GM21515 (cell line): ENCODE measurements at regions not wholly inside any gene's neighbourhood (a gene's known extent, or its start where the extent isn't known, plus 50 kb on each side); places are given as distances from the start of the nearest gene placed in this dataset.

Source experiments
- ATAC-seq: cut with Tn5 transposase; IDR thresholded peaks from one replicate; pipeline ENCODE4 v1.9.1; 2021; ENCODE audit not compliant: unreplicated experiment

- ATAC-seq = no peak
Observed at GRCh38 chr11:95291946-95292345, 60.9 kb upstream of the SESN3 start.

DNA sequence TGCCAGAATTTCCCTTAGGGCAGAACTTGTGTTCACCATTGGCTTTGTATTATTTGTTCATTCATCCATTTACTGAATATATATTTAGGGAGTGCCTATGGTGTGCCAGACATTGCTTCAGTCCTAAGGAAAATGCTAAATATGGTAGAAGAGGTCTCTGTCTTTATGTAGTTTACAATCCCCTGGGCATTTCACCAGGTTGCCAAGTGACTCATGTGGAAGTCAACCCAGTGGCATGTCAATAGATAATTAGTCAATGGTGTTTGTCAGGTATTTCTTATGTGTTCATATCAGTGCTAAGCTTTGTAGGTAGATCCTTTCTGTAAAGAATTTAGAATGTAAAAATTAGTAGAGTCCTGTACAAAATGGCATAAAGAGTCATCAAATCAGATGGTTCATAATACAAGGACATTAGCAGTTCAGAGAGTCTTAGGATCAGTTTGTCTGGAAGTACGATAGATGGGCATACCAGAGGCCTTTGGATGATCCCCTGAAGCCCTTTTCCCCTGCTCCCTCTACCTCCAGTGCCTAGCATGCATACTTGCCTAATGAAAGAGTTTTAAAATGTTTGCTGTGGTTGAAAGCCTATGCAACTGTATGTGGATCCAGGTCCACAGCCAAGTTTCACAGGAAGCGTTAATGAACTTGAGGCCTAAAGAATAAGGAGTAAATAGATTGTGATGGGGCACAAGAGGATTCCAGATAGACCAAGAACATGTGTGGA, 58.5 kb upstream of the SESN3 start:
- no peak for ATAC-seq

DNA sequence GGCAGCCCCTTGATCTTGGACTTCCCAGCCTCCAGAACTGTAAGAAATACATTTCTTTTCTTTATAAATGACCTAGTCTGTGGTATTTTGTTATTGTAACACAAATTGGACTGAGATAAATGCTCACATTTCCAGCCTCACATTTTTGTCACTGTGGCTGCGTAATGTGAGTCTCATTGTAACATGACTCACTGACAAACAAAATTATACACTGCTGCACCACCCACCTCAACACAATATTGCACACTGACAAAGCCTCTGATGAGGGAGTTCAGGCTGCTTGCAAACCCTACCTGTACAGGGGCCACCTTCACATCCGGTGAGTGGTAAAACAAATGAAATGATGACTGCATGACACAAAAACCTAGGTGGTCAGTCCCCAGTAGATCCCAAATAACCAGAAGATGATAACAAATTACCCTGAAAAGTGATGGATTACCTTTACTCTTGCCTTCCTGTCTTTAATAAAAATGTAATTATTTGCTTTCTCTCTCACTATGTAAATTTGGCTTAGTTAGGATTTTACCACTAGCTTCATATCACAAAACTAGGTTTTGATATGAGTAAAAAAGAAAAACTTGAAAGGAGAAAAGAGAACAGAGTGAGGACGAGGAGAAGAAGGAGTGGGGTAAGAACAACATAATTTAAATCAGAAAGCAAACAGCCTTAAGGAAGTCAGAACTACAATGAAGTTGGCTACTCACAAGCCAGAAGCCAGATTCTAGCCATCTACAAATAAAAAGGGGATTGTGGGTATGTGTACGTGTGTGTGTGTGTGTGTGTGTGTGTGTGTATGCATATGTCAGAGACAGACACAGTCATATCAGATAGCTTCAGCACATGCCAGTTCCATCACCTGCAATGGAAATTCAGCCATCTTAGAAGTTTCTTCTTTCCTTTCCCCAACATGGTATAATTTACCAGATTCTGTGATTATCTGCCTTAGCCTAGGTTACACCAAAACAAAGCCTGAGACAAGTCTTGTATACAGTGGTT, 53.4 kb upstream of the SESN3 start:
- no peak for ATAC-seq

DNA sequence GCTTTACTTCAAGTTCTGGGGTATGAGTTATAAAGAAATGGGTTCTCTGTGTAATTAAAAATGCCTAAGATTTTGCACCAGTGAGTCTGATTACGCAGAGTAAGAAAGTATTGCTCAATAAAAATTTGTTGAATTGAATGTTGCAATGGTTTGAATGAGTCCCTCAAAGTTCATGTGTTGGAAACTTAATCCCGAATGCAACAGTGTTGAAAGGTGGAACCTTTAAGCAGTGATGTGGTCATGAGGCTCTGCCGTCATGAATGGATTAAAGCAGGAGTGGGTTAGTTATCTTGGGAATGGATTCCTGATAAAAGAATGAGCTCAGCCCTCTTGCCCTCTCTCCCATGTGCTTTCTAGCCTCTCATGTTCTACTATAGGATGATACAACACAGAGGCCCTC, 52.6 kb upstream of the SESN3 start:
- no peak for ATAC-seq

DNA sequence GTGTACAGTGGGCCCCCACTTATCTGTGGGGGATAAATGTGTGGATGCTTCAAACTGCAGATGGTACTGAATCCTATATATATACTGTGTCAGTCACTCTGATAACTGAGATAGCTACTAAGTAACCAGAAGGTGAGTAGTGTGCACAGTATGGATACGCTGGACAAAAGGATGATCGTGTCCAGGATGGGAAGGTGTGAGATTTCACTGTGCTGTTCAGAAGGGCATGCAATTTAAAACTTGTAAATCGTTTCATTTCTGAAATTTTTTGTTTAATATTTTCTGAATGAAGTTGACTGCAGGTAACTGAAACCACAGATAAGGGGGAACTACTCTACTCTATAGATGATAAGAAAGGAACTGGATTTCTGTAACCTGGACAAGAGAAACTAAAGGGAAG, 52.1 kb upstream of the SESN3 start:
- no peak for ATAC-seq

GRCh38 chr11:95282291-95282751, 51.3 kb upstream of the SESN3 start:
- ATAC-seq = no peak
